ENCODE measurements at regions not wholly inside any gene's neighbourhood (a gene's known extent, or its start where the extent isn't known, plus 50 kb on each side); places are given as distances from the start of the nearest gene placed in this dataset.

- TF ChIP-seq, protein P1, sequence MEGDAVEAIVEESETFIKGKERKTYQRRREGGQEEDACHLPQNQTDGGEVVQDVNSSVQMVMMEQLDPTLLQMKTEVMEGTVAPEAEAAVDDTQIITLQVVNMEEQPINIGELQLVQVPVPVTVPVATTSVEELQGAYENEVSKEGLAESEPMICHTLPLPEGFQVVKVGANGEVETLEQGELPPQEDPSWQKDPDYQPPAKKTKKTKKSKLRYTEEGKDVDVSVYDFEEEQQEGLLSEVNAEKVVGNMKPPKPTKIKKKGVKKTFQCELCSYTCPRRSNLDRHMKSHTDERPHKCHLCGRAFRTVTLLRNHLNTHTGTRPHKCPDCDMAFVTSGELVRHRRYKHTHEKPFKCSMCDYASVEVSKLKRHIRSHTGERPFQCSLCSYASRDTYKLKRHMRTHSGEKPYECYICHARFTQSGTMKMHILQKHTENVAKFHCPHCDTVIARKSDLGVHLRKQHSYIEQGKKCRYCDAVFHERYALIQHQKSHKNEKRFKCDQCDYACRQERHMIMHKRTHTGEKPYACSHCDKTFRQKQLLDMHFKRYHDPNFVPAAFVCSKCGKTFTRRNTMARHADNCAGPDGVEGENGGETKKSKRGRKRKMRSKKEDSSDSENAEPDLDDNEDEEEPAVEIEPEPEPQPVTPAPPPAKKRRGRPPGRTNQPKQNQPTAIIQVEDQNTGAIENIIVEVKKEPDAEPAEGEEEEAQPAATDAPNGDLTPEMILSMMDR (IDR thresholded peaks at IDR 0.05): no peak
- TF ChIP-seq POLR2A (IDR thresholded peaks at IDR 0.05): no peak
Observed at GRCh38 chr10:129339841-129340240, 127.2 kb upstream of the MGMT start.

All from lower leg skin (tissue), 3 donors.